ENCODE measurements at regions not wholly inside any gene's neighbourhood (a gene's known extent, or its start where the extent isn't known, plus 50 kb on each side); places are given as distances from the start of the nearest gene placed in this dataset.

- TF ChIP-seq ZFX (IDR thresholded peaks at IDR 0.05; ENCODE audit: borderline replicate concordance), result no peak
- TF ChIP-seq, protein P1, sequence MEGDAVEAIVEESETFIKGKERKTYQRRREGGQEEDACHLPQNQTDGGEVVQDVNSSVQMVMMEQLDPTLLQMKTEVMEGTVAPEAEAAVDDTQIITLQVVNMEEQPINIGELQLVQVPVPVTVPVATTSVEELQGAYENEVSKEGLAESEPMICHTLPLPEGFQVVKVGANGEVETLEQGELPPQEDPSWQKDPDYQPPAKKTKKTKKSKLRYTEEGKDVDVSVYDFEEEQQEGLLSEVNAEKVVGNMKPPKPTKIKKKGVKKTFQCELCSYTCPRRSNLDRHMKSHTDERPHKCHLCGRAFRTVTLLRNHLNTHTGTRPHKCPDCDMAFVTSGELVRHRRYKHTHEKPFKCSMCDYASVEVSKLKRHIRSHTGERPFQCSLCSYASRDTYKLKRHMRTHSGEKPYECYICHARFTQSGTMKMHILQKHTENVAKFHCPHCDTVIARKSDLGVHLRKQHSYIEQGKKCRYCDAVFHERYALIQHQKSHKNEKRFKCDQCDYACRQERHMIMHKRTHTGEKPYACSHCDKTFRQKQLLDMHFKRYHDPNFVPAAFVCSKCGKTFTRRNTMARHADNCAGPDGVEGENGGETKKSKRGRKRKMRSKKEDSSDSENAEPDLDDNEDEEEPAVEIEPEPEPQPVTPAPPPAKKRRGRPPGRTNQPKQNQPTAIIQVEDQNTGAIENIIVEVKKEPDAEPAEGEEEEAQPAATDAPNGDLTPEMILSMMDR (IDR thresholded peaks at IDR 0.05), result no peak
- H3K27ac ChIP-seq, result no peak overlapping the region
Observed at GRCh38 chr4:111811661-111812060, 333.6 kb upstream of the FAM241A start.

DNA sequence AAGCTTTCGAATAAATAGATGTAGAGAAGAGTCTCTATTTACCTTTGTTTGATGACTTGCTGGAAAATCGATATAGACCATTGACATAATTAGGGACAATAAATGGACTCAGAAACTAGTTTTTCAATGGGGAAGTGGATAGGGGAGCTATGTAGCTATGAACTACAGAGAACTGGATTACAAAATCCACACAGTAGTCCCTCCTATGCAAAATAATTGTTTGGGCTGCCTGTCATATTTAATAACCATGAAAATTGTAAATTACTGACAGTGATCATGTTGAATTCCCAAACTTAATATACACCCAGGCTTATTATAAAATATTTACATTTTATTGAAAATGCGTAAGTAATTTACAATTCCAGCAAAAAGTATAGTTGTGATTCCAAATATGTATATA, 333.1 kb upstream of the FAM241A start:
- H3K27ac ChIP-seq, result no peak overlapping the region

DNA sequence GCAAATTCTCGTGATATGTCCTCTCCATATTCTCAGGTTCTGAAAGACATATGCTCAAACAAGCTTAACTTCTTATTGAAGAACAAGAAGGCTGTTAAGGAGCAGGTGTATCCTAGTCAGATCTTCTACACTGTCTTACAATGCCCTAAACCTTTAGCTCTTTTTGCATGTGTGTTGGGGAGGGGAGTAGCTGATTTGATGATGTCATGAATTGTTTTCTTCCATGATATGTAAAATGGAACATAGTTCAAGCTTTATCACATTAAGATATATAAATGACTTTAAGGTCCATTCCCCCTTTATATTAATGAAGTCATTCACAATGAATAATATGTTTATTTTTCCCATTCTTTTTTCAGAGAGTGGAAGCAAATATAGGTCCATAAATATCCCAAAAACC, 332.5 kb upstream of the FAM241A start:
- TF ChIP-seq, protein P1 (IDR thresholded peaks at IDR 0.05), result no peak
- TF ChIP-seq ZFX (IDR thresholded peaks at IDR 0.05; ENCODE audit: borderline replicate concordance), result no peak

More for the DNA sequence above, 333.1 kb upstream of the FAM241A start:
- TF ChIP-seq ZFX (IDR thresholded peaks at IDR 0.05; ENCODE audit: borderline replicate concordance), result no peak
- TF ChIP-seq, protein P1 (IDR thresholded peaks at IDR 0.05), result no peak

GRCh38 chr4:111813555-111814140, 331.6 kb upstream of the FAM241A start:
- no peak for TF ChIP-seq ZFX (IDR thresholded peaks at IDR 0.05; ENCODE audit: borderline replicate concordance)
- TF ChIP-seq, protein P1 (IDR thresholded peaks at IDR 0.05), result no peak
- no peak overlapping the region for H3K27ac ChIP-seq

More for the DNA sequence above, 332.5 kb upstream of the FAM241A start:
- no peak overlapping the region for H3K27ac ChIP-seq

DNA sequence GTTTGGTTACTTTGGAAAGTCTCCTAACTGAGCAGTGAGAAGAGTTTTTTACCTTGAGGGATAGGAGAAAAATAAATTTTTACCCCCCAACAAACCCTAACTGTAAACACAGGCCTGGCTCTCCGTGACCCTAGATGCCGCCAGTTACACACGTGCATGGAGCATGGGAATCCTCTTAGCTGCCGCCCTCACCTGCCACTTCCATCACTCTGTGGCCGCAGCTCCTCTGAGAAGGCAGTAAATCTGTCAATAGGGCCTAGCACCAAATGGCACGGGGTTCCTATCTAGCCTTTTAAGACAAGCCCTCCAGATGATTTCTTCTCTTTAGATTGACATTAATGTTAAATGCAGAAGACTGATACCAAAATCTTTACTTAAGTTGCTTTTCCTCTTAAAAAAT, 330.3 kb upstream of the FAM241A start:
- no peak for TF ChIP-seq ZFX (IDR thresholded peaks at IDR 0.05; ENCODE audit: borderline replicate concordance)
- TF ChIP-seq, protein P1 (IDR thresholded peaks at IDR 0.05), result no peak
- no peak overlapping the region for H3K27ac ChIP-seq

DNA sequence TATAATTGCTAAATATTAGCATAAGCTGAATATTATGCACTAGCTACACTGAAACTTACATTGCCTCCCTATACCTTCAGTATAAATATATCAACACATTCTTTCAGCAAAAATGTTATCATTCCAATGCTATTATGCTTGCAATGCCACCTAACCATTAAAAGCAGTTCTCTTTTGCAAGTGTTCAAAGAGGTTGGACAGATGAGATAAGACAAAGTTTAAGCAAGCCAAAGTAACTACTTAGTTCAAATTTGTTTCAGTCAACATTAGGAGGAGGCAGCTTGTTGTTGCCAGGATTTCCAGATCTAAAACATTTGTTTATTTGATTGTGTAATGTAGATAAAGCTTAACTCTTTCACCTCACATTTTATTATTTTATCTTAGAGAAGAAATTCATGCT, 323.9 kb upstream of the FAM241A start:
- TF ChIP-seq ZFX (IDR thresholded peaks at IDR 0.05; ENCODE audit: borderline replicate concordance), result no peak
- TF ChIP-seq, protein P1 (IDR thresholded peaks at IDR 0.05), result no peak
- H3K27ac ChIP-seq, result no peak overlapping the region

- no peak overlapping the region for H3K27ac ChIP-seq
- TF ChIP-seq ZFX (IDR thresholded peaks at IDR 0.05; ENCODE audit: borderline replicate concordance), result no peak
- TF ChIP-seq, protein P1 (IDR thresholded peaks at IDR 0.05), result no peak
Observed at GRCh38 chr4:111836601-111837000, 308.7 kb upstream of the FAM241A start.
